Pancreas (tissue), 10 donors: ENCODE measurements at regions not wholly inside any gene's neighbourhood (a gene's known extent, or its start where the extent isn't known, plus 50 kb on each side); places are given as distances from the start of the nearest gene placed in this dataset.

ENCODE experiments used
- ATAC-seq, 4 donors: fragments of 200-7000 bp; cut with Tn5 transposase; one replicate each; pipeline versions ENCODE4 v1.8.0 to v1.9.1; 2020; ENCODE audit warnings: mild to moderate bottlenecking in 4 of 4, moderate library complexity in 4 of 4
- DNase-seq, 6 donors: peaks; one replicate each; pipeline ENCODE4 v3.0.0-alpha.2; 2020
- FAIRE-seq: peaks from 2 replicates; lab custom pipeline; 2012; peaks lifted over from hg19 to GRCh38; lab: Jason Lieb, UNC
- H3K27ac ChIP-seq, 4 donors: fragments of 200-600 bp; sonication (generic); 1 replicate in 3 of 4; 2 replicates in 1 of 4; pipeline versions ENCODE4 v1.5.0 to v1.8.0; 2020
- H3K27me3 ChIP-seq, 4 donors: fragments of 200-600 bp; one replicate each; pipeline ENCODE4 v1.8.0; 2021
- H3K36me3 ChIP-seq, 3 donors: fragments of 200-600 bp; sonication (generic) in 1 of 3; one replicate each; pipeline versions ENCODE4 v1.5.0 to v1.8.0; 2020 to 2021
- H3K4me1 ChIP-seq, 3 donors: fragments of 200-600 bp; one replicate each; pipeline ENCODE4 v1.8.0; 2021
- H3K4me3 ChIP-seq, 4 donors: fragments of 200-600 bp; sonication (generic) in 2 of 4; one replicate each; pipeline versions ENCODE4 v1.5.0 to v1.8.0; 2020 to 2021
- H3K9me3 ChIP-seq, 4 donors: fragments of 200-600 bp; one replicate each; pipeline ENCODE4 v1.8.0; 2021
- CTCF ChIP-seq, 4 donors: fragments of 200-600 bp; sonication (generic) in 3 of 4; IDR thresholded peaks; one replicate each; pipeline versions ENCODE4 v1.5.0 to v1.8.0; 2021; ENCODE audit warnings: antibody characterized with exemption in 4 of 4
- WGBS, 2 donors: extraction: QIAGEN DNeasy Blood & Tissue Kit; methylation state at CpG; one replicate each; pipeline ENCODE4 v1.1.7; 2013; 5-methylcytosine and 5-hydroxymethylcytosine counted together
- intact Hi-C, 3 donors: fragments of 100-400 bp; cut with DNase I; formaldehyde crosslinking; loops; one replicate each; pipeline versions ENCODE4 v1.11.1 to v1.14.2; 2022
- donor health status: healthy with polysubstance abuse.
- donor health status: DM: no; HTN: no; CAD: no; lungs with moderate emphysema.
- donor health status: DM: no; HTN: no; CAD: no.
- donor health status: control.
- donor health status: control.
- donor health status: Bipolar disorder and iron deficiency.
- donor health status: DM: yes; HTN: yes; CAD: no.
- donor health status: DM: no; HTN: no; CAD: no.
- donor health status: DM: no; HTN: no; CAD: no.
- donor health status: DM: yes; HTN: yes; CAD: no.

DNA sequence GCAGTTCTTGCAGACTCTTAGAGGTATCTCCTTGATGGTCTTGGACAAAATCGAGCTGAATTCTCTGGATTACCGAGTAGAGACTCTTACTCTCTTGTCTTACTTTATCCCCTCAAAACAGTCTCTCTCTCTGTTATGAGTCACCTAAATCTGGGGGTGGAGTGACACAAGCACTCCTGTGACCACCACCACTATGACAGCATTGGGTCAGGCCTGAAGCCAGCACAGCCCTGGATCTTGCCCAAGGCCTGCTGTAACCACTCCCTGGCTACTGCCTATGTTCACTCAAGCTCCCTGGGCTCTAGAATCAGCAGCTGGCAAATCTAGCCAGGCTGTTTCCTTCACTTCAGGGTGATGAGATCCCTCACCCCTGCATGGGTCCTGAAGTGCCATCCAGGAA is 662.5 kb downstream of the LUZP2 start:
- Histone ChIP-seq H3K36me3 (no peaks in the 10 kb centered on the region), H3K27ac (no peak overlapping the region), H3K9me3 (no peaks in the 10 kb centered on the region), H3K27me3 (no peaks in the 10 kb centered on the region), H3K4me3 (no peak overlapping the region), H3K4me1 (no peaks in the 10 kb centered on the region)
- intact Hi-C loops: no loop called here
- TF ChIP-seq CTCF (IDR thresholded peaks at IDR 0.05): no peak
- WGBS, 2 donors: 57 to 74% methylated on average over 2 of the region's 2 CpGs
- DNase-seq: no peak
- no peak for ATAC-seq
- FAIRE-seq: no peak

DNA sequence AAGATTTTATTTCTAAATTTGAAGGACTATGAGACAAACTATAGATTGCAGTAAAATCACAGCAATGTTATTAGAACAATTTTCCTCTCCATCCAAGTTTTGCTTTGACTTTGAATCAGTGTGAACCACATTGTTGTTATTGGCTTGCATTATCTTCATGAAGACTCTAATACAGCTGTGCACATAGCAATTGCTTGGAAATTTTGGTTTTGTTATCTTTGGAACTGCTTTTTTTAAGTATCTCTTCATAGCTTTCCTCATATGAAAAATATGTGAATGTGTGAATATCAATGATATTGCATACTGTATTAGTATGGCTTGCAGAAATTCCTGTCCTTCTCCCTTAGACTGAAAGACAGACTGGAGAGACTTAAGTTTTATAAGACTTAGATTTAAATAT is 666.6 kb downstream of the LUZP2 start:
- Histone ChIP-seq H3K36me3 (no peaks in the 10 kb centered on the region), H3K27me3 (no peaks in the 10 kb centered on the region), H3K27ac (no peak overlapping the region), H3K4me3 (no peak overlapping the region), H3K9me3 (no peaks in the 10 kb centered on the region), H3K4me1 (no peaks in the 10 kb centered on the region)
- no peak for TF ChIP-seq CTCF (IDR thresholded peaks at IDR 0.05)
- ATAC-seq: no peak
- DNase-seq: no peak
- intact Hi-C loops: no loop called here
- FAIRE-seq: no peak

- Histone ChIP-seq H3K27ac (no peak overlapping the region), H3K27me3 (no peaks in the 10 kb centered on the region), H3K4me1 (no peaks in the 10 kb centered on the region), H3K36me3 (no peaks in the 10 kb centered on the region), H3K4me3 (no peak overlapping the region), H3K9me3 (no peaks in the 10 kb centered on the region)
- DNase-seq (no peak), ATAC-seq (no peak), FAIRE-seq (no peak)
- intact Hi-C loops: no loop called here
- 39 to 58% methylated on average over 1 of the region's 1 CpG for WGBS, 2 donors
- TF ChIP-seq CTCF (IDR thresholded peaks at IDR 0.05): no peak
Observed at GRCh38 chr11:25180187-25180586, 683.3 kb downstream of the LUZP2 start.

DNA sequence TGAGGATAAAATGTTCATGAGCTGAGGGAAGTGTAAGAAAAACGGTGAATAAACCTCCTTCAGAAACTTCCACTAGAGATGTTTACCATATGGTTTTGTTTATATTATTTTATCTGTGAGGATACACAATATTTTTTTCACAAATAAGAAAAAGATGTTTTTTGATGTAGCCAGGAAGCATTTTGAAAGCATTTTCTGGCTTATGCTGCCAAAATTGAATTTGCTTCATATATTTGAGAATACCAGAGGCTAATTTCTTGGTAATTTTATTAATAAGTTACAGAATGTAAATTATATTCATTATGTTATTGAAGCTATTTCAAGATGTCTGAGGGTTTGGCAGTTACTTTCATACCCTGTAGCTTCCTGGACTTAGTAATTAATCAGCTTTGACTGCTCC is 686.6 kb downstream of the LUZP2 start:
- H3K27me3 ChIP-seq: no peaks in the 10 kb centered on the region
- H3K27ac ChIP-seq: no peak overlapping the region
- FAIRE-seq: no peak
- no peak for DNase-seq
- ATAC-seq: no peak
- no peaks in the 10 kb centered on the region for H3K36me3 ChIP-seq
- intact Hi-C loops: no loop called here
- 42 to 65% methylated on average over 1 of the region's 1 CpG for WGBS, 2 donors
- TF ChIP-seq CTCF (IDR thresholded peaks at IDR 0.05): no peak
- no peaks in the 10 kb centered on the region for H3K4me1 ChIP-seq
- H3K4me3 ChIP-seq: no peak overlapping the region
- H3K9me3 ChIP-seq: no peaks in the 10 kb centered on the region

DNA sequence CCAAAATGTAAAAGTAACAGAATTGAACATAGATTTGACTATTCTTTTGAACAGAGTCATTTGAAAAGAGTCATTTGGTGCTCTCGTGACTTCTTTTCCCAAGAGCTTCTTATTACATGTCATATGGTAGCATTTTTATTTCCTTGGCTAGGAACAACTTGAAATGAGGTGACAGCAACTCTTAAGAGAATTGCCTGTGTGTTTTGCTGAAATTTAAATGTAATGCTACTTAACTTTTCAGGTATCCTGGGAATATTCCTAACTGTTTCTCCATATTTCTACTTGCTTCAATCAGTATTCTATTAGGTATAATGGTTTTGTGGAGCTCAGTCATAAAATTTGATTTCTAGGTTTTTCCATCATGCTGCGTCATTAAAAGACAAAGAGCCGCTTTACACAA is 700.7 kb downstream of the LUZP2 start:
- no peak for DNase-seq
- intact Hi-C loops: no loop called here
- no peak for ATAC-seq
- H3K4me1 ChIP-seq: no peaks in the 10 kb centered on the region
- WGBS, 2 donors: 62 to 74% methylated on average over 3 of the region's 3 CpGs
- no peak overlapping the region for H3K4me3 ChIP-seq
- no peaks in the 10 kb centered on the region for H3K27me3 ChIP-seq
- H3K36me3 ChIP-seq: no peaks in the 10 kb centered on the region
- FAIRE-seq: no peak
- no peak overlapping the region for H3K27ac ChIP-seq
- peaks cover 0 to 3% (median 0%) of the 10 kb centered on the region in 4 donors for H3K9me3 ChIP-seq
- TF ChIP-seq CTCF (IDR thresholded peaks at IDR 0.05): no peak
